ENCODE measurements at regions not wholly inside any gene's neighbourhood (a gene's known extent, or its start where the extent isn't known, plus 50 kb on each side); places are given as distances from the start of the nearest gene placed in this dataset.
"Not testable (repeated sequence)": the region's sequence is repeated elsewhere in the genome, so short reads cannot be mapped to it uniquely, and the experiment has no call there.

- not testable (repeated sequence) for DNase-seq
Measured at GRCh38 chr3:125697979-125698640, 102.8 kb upstream of the OSBPL11 start.

- no peak for DNase-seq
Measured at GRCh38 chr3:125715651-125716050, 120.4 kb upstream of the OSBPL11 start.

GRCh38 chr3:125732151-125732550, 136.9 kb upstream of the OSBPL11 start:
- DNase-seq = not testable (repeated sequence)

- not testable (repeated sequence) for DNase-seq
Measured at GRCh38 chr3:125741991-125742718, 146.9 kb upstream of the OSBPL11 start.

- not testable (repeated sequence) for DNase-seq
Measured at GRCh38 chr3:125742845-125743244, 147.5 kb upstream of the OSBPL11 start.

GRCh38 chr3:125757050-125757449, 161.8 kb upstream of the OSBPL11 start:
- not testable (repeated sequence) for DNase-seq

GRCh38 chr3:125758641-125759130, 163.4 kb upstream of the OSBPL11 start:
- not testable (repeated sequence) for DNase-seq

- not testable (repeated sequence) for DNase-seq
Measured at GRCh38 chr3:125762601-125763000, 167.3 kb upstream of the OSBPL11 start.

GRCh38 chr3:125766285-125766826, 171.1 kb upstream of the OSBPL11 start:
- DNase-seq = peak; percentile 56

GRCh38 chr3:125766931-125767330, 171.6 kb upstream of the OSBPL11 start:
- DNase-seq = peak; percentile 9

GRCh38 chr3:125767641-125768040, 172.3 kb upstream of the OSBPL11 start:
- no peak for DNase-seq

GRCh38 chr3:125768821-125769220, 173.5 kb upstream of the OSBPL11 start:
- not testable (repeated sequence) for DNase-seq

GRCh38 chr3:125771506-125771905, 176.2 kb upstream of the OSBPL11 start:
- not testable (repeated sequence) for DNase-seq

- DNase-seq = not testable (repeated sequence)
Measured at GRCh38 chr3:125774433-125775034, 179.2 kb upstream of the OSBPL11 start.

- not testable (repeated sequence) for DNase-seq
Measured at GRCh38 chr3:125775106-125775505, 179.8 kb upstream of the OSBPL11 start.

GRCh38 chr3:125775606-125776294, 180.5 kb upstream of the OSBPL11 start:
- DNase-seq = not testable (repeated sequence)

- DNase-seq = not testable (repeated sequence)
Measured at GRCh38 chr3:125779276-125779675, 184.0 kb upstream of the OSBPL11 start.

- DNase-seq = not testable (repeated sequence)
Measured at GRCh38 chr3:125779918-125780317, 184.6 kb upstream of the OSBPL11 start.

- not testable (repeated sequence) for DNase-seq
Measured at GRCh38 chr3:125781678-125782077, 186.4 kb upstream of the OSBPL11 start.

- not testable (repeated sequence) for DNase-seq
Measured at GRCh38 chr3:125790312-125790711, 178.7 kb upstream of the ROPN1B start.

GRCh38 chr3:125791021-125791420, 178.0 kb upstream of the ROPN1B start:
- not testable (repeated sequence) for DNase-seq

GRCh38 chr3:125810010-125810409, 159.0 kb upstream of the ROPN1B start:
- DNase-seq = not testable (repeated sequence)

- DNase-seq = not testable (repeated sequence)
Measured at GRCh38 chr3:125822175-125822574, 146.8 kb upstream of the ROPN1B start.
